ENCODE measurements at regions not wholly inside any gene's neighbourhood (a gene's known extent, or its start where the extent isn't known, plus 50 kb on each side); places are given as distances from the start of the nearest gene placed in this dataset.

DNA sequence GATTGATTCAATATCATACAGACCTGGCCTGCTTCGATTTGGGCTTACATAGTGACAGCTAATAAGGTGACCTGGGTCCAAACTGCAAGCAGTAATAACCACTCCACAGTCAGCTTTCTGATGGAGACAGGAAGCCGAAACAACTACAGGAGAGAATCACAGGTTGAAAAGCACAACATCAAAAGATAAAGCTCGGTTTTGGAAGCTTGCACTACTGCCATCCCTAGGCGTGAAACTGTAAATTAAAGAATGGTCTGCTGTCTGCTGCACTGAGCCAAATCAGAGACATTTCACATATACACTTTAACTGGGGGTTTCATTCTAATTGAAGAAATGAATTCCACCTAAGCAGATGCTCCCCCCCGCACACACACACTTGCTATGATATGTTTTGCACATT, 116.3 kb downstream of the DHX15 start (continued):
- TF ChIP-seq, protein P1, sequence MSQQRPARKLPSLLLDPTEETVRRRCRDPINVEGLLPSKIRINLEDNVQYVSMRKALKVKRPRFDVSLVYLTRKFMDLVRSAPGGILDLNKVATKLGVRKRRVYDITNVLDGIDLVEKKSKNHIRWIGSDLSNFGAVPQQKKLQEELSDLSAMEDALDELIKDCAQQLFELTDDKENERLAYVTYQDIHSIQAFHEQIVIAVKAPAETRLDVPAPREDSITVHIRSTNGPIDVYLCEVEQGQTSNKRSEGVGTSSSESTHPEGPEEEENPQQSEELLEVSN (IDR thresholded peaks at IDR 0.05): no peak
- TF ChIP-seq SIRT6 (IDR thresholded peaks at IDR 0.05; ENCODE audit: low read length) (no peak), YY1 (IDR thresholded peaks at IDR 0.05; ENCODE audit: low read depth, low read length) (no peak), POU5F1 (IDR thresholded peaks at IDR 0.05; ENCODE audit: low read depth, low read length) (no peak), GABPA (IDR thresholded peaks at IDR 0.05; ENCODE audit: borderline replicate concordance, insufficient read depth, low read length) (no peak), KDM4A (IDR thresholded peaks at IDR 0.05; ENCODE audit: low read depth, low read length, severe bottlenecking) (no peak)
